ENCODE measurements at regions not wholly inside any gene's neighbourhood (a gene's known extent, or its start where the extent isn't known, plus 50 kb on each side); places are given as distances from the start of the nearest gene placed in this dataset.

DNA sequence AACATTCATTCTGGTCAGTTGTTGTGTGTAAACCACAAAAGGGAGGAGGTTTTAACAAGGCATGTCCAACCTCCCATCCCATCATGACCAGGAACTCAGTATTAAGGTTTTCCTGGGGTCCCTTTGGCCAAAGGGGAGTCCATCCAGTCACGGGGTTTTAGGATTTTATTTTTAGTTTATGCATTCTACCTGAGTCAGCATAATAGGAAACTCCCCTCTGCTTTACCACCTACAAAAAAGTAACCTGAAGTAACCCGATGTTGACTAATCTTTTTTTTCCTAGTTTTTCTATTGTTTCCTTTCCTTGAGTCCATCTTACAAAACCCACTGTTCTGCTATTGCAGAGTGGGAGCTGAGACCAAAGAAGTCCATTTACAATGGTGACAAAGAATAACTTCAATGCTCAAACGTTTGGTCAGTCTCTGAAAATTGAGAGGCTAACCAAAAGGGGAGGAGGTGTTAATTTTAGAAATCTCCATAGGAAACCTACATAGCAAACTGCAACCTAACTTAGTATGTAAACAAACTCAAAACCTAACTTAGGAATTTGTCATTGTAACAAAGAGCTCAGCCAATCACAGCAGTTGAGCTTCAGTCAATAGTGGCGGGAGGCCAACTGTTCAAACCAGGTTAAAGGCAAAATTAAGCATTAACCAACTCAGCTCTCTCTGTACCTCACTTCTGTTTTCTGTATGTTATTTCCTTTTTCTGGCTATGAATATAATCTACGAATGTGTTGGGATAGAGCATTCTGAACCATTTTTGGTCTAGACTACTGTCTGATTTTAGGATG, 1954.1 kb downstream of the PCDH9 start:
- no peaks in the 10 kb centered on the region for H3K9me1 ChIP-seq (replicated peaks; ENCODE audit: control insufficient read depth, extremely low read depth, insufficient read depth, low read length)
- no peak for TF ChIP-seq POLR2A (IDR thresholded peaks at IDR 0.05; ENCODE audit: low read depth, low read length)
- TF ChIP-seq FOS (IDR thresholded peaks at IDR 0.05; ENCODE audit: borderline replicate concordance, insufficient read depth, low read length): no peak
- no peak for TF ChIP-seq EZH2 (IDR thresholded peaks at IDR 0.05; ENCODE audit: borderline replicate concordance, low read depth, low read length, severe bottlenecking)
- no peak for TF ChIP-seq GATA2 (IDR thresholded peaks at IDR 0.05; ENCODE audit: insufficient read depth, insufficient read length, low read depth, low read length)
- TF ChIP-seq, protein P1, sequence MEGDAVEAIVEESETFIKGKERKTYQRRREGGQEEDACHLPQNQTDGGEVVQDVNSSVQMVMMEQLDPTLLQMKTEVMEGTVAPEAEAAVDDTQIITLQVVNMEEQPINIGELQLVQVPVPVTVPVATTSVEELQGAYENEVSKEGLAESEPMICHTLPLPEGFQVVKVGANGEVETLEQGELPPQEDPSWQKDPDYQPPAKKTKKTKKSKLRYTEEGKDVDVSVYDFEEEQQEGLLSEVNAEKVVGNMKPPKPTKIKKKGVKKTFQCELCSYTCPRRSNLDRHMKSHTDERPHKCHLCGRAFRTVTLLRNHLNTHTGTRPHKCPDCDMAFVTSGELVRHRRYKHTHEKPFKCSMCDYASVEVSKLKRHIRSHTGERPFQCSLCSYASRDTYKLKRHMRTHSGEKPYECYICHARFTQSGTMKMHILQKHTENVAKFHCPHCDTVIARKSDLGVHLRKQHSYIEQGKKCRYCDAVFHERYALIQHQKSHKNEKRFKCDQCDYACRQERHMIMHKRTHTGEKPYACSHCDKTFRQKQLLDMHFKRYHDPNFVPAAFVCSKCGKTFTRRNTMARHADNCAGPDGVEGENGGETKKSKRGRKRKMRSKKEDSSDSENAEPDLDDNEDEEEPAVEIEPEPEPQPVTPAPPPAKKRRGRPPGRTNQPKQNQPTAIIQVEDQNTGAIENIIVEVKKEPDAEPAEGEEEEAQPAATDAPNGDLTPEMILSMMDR (IDR thresholded peaks at IDR 0.05; ENCODE audit: extremely low read depth in 1 of 2, insufficient read depth in 1 of 2, low read depth in 1 of 2, low read length in 2 of 2): no peak
- no peak for TF ChIP-seq MYC (IDR thresholded peaks at IDR 0.05; ENCODE audit: low read depth, low read length)
- no peak for TF ChIP-seq JUN (IDR thresholded peaks at IDR 0.05; ENCODE audit: borderline replicate concordance, insufficient read depth, insufficient read length, low read depth)
- TF ChIP-seq, protein P2, sequence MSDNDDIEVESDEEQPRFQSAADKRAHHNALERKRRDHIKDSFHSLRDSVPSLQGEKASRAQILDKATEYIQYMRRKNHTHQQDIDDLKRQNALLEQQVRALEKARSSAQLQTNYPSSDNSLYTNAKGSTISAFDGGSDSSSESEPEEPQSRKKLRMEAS (IDR thresholded peaks at IDR 0.05; ENCODE audit: insufficient read depth, insufficient read length): no peak
- no peak for TF ChIP-seq POLR2AphosphoS5 (IDR thresholded peaks at IDR 0.05; ENCODE audit: insufficient read depth, low read depth, low read length)
- H3K27me3 ChIP-seq (ENCODE audit: control insufficient read depth in 2 of 2, insufficient read depth in 2 of 2, low read length in 2 of 2): no peaks in the 10 kb centered on the region
- dilution Hi-C loops (cut with MboI; ENCODE audit: extremely low pct_ligation_motif_present, low sequenced_read_pairs) (no loop called here), intact Hi-C loops (cut with micrococcal nuclease) (no loop called here)
- H4K20me1 ChIP-seq (replicated peaks; ENCODE audit: control insufficient read depth, extremely low read depth, insufficient read depth, low read length): no peaks in the 10 kb centered on the region
- H3K9ac ChIP-seq (replicated peaks; ENCODE audit: extremely low read depth, insufficient read depth, low read length): no peak overlapping the region
- no peak overlapping the region for H3K4me3 ChIP-seq (replicated peaks in 1 of 3; ENCODE audit: insufficient read depth in 1 of 3, low read depth in 1 of 3, low read length in 3 of 3)
- FAIRE-seq (no peak), DNase-seq (ENCODE audit: low read depth, low spot score) (no peak)
- H3K9me3 ChIP-seq (replicated peaks; ENCODE audit: control insufficient read depth, insufficient read depth, low read length): no peaks in the 10 kb centered on the region
- no peaks in the 10 kb centered on the region for H3K36me3 ChIP-seq (ENCODE audit: control insufficient read depth in 2 of 2, extremely low read depth in 1 of 2, insufficient read depth in 2 of 2, low read length in 2 of 2)
- no peak overlapping the region for H2AFZ ChIP-seq (ENCODE audit: low read depth, low read length)
- POLR2A ChIA-PET: no interaction called here
- H3K27ac ChIP-seq (ENCODE audit: insufficient read depth, low read depth, low read length): no peak overlapping the region
- H3K4me2 ChIP-seq (ENCODE audit: insufficient read depth, low read length): no peak overlapping the region
- CTCF ChIA-PET: interaction anchor here (1.2 kb wide), 1 partner anchor 10 kb away, joined by 5 read pairs; no protein-coding TSS in a partner anchor
- BruUV-seq (replicated peaks): no TSS peak
- H3K4me1 ChIP-seq (ENCODE audit: control insufficient read depth, extremely low read depth, insufficient read depth, low read length): no peaks in the 10 kb centered on the region
- H3K79me2 ChIP-seq (ENCODE audit: control insufficient read depth, insufficient read depth, low read length): no peaks in the 10 kb centered on the region

All from endothelial cell of umbilical vein (primary cell).